HL-60 (cell line): ENCODE measurements at regions not wholly inside any gene's neighbourhood (a gene's known extent, or its start where the extent isn't known, plus 50 kb on each side); places are given as distances from the start of the nearest gene placed in this dataset.

Experiments
- DNase-seq, 2 experiments: peaks; one replicate each; pipeline ENCODE4 v3.0.0-alpha.2; 2010 to 2020; ENCODE audit warnings: low read depth in 1 of 2, low spot score in 1 of 2
- H3K27ac ChIP-seq: fragments of 250-450 bp; sonication (Bioruptor Pico); replicated peaks from 2 replicates; pipeline ENCODE4 v1.5.1; 2020; ENCODE audit warnings: mild to moderate bottlenecking, moderate library complexity
- H3K27me3 ChIP-seq: fragments of 250-450 bp; sonication (Bioruptor Pico); 2 replicates; pipeline ENCODE4 v1.5.1; 2021; ENCODE audit warnings: mild to moderate bottlenecking, moderate library complexity; ENCODE audit not compliant: insufficient read depth, poor library complexity, severe bottlenecking
- H3K4me3 ChIP-seq: replicated peaks from 2 replicates; pipeline ENCODE4 v1.5.1; 2011; ENCODE audit warnings: mild to moderate bottlenecking, control low read depth, low read length; ENCODE audit not compliant: insufficient read depth
- CTCF ChIP-seq: IDR thresholded peaks from one replicate; pipeline ENCODE4 v1.5.1; 2011; ENCODE audit warnings: low read length, control low read depth, inconsistent platforms; ENCODE audit not compliant: insufficient read depth
- GABPA ChIP-seq: IDR thresholded peaks from 2 replicates; pipeline ENCODE4 v1.6.1; 2012; ENCODE audit warnings: low read depth
- POLR2AphosphoS5 ChIP-seq: IDR thresholded peaks from 2 replicates; pipeline ENCODE4 v1.6.1; 2012; ENCODE audit warnings: low read depth
- SPI1 ChIP-seq: IDR thresholded peaks from 2 replicates; pipeline ENCODE4 v1.6.1; 2012; ENCODE audit warnings: low read depth, mild to moderate bottlenecking, borderline replicate concordance
- TF ChIP-seq, protein P1 (sequence below): IDR thresholded peaks from 2 replicates; pipeline ENCODE4 v1.6.1; 2012; ENCODE audit warnings: low read depth; ENCODE audit not compliant: insufficient replicate concordance

- no peak overlapping the region for H3K27ac ChIP-seq
- H3K27me3 ChIP-seq, result no peaks in the 10 kb centered on the region
- no peak overlapping the region for H3K4me3 ChIP-seq
- TF ChIP-seq CTCF, result no peak
- TF ChIP-seq GABPA, result no peak
- TF ChIP-seq POLR2AphosphoS5, result no peak
- TF ChIP-seq, protein P1, sequence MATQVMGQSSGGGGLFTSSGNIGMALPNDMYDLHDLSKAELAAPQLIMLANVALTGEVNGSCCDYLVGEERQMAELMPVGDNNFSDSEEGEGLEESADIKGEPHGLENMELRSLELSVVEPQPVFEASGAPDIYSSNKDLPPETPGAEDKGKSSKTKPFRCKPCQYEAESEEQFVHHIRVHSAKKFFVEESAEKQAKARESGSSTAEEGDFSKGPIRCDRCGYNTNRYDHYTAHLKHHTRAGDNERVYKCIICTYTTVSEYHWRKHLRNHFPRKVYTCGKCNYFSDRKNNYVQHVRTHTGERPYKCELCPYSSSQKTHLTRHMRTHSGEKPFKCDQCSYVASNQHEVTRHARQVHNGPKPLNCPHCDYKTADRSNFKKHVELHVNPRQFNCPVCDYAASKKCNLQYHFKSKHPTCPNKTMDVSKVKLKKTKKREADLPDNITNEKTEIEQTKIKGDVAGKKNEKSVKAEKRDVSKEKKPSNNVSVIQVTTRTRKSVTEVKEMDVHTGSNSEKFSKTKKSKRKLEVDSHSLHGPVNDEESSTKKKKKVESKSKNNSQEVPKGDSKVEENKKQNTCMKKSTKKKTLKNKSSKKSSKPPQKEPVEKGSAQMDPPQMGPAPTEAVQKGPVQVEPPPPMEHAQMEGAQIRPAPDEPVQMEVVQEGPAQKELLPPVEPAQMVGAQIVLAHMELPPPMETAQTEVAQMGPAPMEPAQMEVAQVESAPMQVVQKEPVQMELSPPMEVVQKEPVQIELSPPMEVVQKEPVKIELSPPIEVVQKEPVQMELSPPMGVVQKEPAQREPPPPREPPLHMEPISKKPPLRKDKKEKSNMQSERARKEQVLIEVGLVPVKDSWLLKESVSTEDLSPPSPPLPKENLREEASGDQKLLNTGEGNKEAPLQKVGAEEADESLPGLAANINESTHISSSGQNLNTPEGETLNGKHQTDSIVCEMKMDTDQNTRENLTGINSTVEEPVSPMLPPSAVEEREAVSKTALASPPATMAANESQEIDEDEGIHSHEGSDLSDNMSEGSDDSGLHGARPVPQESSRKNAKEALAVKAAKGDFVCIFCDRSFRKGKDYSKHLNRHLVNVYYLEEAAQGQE, result no peak
- TF ChIP-seq SPI1, result no peak
- DNase-seq, result no peak
Observed at GRCh38 chr11:70024036-70024772, 53.9 kb upstream of the ANO1 start.

DNA sequence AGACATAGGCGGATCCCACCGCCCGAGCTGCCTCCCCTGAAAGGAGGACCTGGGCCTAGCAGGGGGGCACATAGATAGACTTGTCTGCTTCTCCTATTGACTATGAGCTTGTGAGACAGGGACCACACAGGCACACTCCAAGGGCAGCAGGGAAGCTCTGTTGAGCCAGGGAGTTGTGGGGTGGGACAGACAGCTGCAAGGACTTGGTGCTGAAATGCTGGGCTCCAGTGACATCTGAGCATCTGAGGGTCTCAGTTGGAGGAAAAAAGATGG, 53.4 kb upstream of the ANO1 start:
- no peak overlapping the region for H3K27ac ChIP-seq

DNA sequence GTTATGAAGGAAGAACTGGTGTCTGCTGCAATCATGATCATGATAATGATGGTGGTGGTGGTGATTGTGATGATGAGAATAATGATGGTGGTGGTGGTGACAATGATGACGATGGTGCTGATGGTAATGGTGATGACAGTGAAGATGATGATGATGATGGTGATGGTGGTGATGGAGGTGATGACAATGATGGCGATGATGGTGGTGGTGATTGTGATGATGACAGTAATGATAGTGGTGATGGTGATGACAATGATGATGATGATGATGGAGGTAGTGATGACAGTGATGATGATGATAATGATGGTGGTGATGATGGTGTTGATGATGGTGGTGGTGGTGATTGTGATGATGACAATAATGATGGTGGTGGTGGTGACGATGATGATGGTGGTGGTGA, 52.8 kb upstream of the ANO1 start:
- no peak overlapping the region for H3K27ac ChIP-seq
- no peaks in the 10 kb centered on the region for H3K27me3 ChIP-seq
- DNase-seq, result no peak
- H3K4me3 ChIP-seq, result no peak overlapping the region
- no peak for TF ChIP-seq CTCF
- TF ChIP-seq, protein P1, result no peak
- no peak for TF ChIP-seq SPI1
- TF ChIP-seq POLR2AphosphoS5, result no peak
- no peak for TF ChIP-seq GABPA

More for the DNA sequence above, 53.4 kb upstream of the ANO1 start:
- Histone ChIP-seq H3K4me3 (no peak overlapping the region), H3K27me3 (no peaks in the 10 kb centered on the region)
- TF ChIP-seq, protein P1, result no peak
- TF ChIP-seq POLR2AphosphoS5, result no peak
- no peak for TF ChIP-seq GABPA
- TF ChIP-seq SPI1, result no peak
- TF ChIP-seq CTCF, result no peak
- no peak for DNase-seq
